Prostate gland (tissue), 2 donors: ENCODE measurements at regions not wholly inside any gene's neighbourhood (a gene's known extent, or its start where the extent isn't known, plus 50 kb on each side); places are given as distances from the start of the nearest gene placed in this dataset.

Source experiments
- DNase-seq: peaks from one replicate; pipeline ENCODE4 v3.0.0-alpha.2; 2019; ENCODE audit warnings: low spot score
- H3K27ac ChIP-seq, 2 donors: fragments of 200-600 bp; sonication (generic); 2 replicates each; pipeline ENCODE4 v1.5.1; 2017 to 2019
- H3K27me3 ChIP-seq: fragments of 200-600 bp; sonication (generic); replicated peaks from 2 replicates; pipeline ENCODE4 v1.5.1; 2019; ENCODE audit not compliant: insufficient read depth
- H3K36me3 ChIP-seq, 2 donors: fragments of 200-600 bp; sonication (generic); 1 replicate in 1 of 2; 2 replicates in 1 of 2; pipeline versions ENCODE4 v1.5.1 to v1.8.1; 2017 to 2019
- H3K4me1 ChIP-seq: fragments of 200-600 bp; sonication (generic); replicated peaks from 2 replicates; pipeline ENCODE4 v1.5.1; 2019
- H3K4me3 ChIP-seq, 2 donors: fragments of 200-600 bp; sonication (generic); 2 replicates each; pipeline ENCODE4 v1.5.1; 2017 to 2019
- H3K9me3 ChIP-seq: fragments of 200-600 bp; sonication (generic); 2 replicates; pipeline ENCODE4 v1.5.1; 2017
- POLR2A ChIP-seq: fragments of 450-650 bp; IDR thresholded peaks from one replicate; pipeline ENCODE4 v1.6.1; 2016; ENCODE audit warnings: antibody characterized with exemption, mild to moderate bottlenecking
- POLR2AphosphoS5 ChIP-seq: sonication (generic); formaldehyde crosslinking; IDR thresholded peaks from one replicate; pipeline ENCODE4 v1.6.1; 2017; ENCODE audit warnings: antibody characterized with exemption
- WGBS: methylation state at CpG from one replicate; pipeline ENCODE4 v1.1.5; 2018; 5-methylcytosine and 5-hydroxymethylcytosine counted together
- intact Hi-C: fragments of 100-400 bp; cut with DNase I; formaldehyde crosslinking; loops from one replicate; pipeline ENCODE4 v1.14.2; 2022
- TF ChIP-seq, protein P1 (sequence below), 4 experiments: fragments of 200-600 bp in 2 of 4; fragments of 450-650 bp in 2 of 4; sonication (generic) in 2 of 4; IDR thresholded peaks; 1 replicate in 3 of 4; 2 replicates in 1 of 4; pipeline ENCODE4 v1.5.1; 2016 to 2019; ENCODE audit warnings: antibody characterized with exemption in 4 of 4, mild to moderate bottlenecking in 2 of 4, moderate library complexity in 2 of 4

DNA sequence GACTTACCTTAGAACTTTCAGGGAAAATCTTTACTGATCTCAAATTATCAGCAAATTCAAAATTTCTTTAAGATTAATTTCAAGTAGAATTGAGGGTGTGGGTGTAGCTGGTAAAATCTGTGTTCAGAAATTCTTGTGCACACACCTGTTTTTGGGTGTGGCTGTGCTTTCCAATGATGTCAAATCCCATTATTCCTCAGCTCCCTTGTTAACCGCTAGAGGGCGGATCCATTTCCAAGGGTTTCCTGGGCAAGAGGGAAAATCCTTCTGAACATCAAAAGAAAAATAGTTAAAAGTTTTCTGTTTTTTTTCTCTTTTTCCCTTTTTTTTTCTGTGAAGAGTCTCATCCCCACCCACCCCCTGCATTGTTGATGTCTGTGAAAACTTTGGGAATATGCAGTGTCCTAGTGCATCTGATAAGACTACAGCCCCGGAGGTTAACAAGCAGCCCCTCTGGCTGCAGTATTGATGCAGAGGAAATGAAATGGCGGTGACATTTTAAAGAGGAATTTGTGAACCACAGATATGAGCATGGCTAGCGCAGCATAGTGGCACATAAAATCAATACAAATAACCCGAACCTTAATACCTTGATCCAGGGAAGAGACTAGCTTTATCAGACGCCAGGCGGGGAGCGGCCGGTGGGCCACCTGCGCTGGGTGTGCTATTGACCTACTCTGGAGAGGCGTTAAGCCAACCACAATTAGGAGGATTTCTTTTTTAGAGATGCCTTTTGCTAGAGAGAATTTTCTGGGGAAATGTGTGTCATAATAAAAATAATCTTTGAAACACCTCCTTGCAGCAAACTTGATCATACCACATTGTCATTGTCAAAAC is 130.9 kb downstream of the FOXA2 start:
- Histone ChIP-seq H3K4me1 (no peaks in the 10 kb centered on the region), H3K27me3 (no peaks in the 10 kb centered on the region), H3K9me3 (no peaks in the 10 kb centered on the region), H3K27ac (no peak overlapping the region), H3K4me3 (no peak overlapping the region), H3K36me3 (no peaks in the 10 kb centered on the region)
- 74% methylated on average over 12 of the region's 12 CpGs for WGBS
- intact Hi-C loops: no loop called here
- TF ChIP-seq POLR2AphosphoS5 (no peak), POLR2A (no peak)
- TF ChIP-seq, protein P1, sequence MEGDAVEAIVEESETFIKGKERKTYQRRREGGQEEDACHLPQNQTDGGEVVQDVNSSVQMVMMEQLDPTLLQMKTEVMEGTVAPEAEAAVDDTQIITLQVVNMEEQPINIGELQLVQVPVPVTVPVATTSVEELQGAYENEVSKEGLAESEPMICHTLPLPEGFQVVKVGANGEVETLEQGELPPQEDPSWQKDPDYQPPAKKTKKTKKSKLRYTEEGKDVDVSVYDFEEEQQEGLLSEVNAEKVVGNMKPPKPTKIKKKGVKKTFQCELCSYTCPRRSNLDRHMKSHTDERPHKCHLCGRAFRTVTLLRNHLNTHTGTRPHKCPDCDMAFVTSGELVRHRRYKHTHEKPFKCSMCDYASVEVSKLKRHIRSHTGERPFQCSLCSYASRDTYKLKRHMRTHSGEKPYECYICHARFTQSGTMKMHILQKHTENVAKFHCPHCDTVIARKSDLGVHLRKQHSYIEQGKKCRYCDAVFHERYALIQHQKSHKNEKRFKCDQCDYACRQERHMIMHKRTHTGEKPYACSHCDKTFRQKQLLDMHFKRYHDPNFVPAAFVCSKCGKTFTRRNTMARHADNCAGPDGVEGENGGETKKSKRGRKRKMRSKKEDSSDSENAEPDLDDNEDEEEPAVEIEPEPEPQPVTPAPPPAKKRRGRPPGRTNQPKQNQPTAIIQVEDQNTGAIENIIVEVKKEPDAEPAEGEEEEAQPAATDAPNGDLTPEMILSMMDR (IDR thresholded peaks at IDR 0.05): peak in 3 of 4 experiments; percentile 34 to 49 (median 34)
- no peak for DNase-seq

DNA sequence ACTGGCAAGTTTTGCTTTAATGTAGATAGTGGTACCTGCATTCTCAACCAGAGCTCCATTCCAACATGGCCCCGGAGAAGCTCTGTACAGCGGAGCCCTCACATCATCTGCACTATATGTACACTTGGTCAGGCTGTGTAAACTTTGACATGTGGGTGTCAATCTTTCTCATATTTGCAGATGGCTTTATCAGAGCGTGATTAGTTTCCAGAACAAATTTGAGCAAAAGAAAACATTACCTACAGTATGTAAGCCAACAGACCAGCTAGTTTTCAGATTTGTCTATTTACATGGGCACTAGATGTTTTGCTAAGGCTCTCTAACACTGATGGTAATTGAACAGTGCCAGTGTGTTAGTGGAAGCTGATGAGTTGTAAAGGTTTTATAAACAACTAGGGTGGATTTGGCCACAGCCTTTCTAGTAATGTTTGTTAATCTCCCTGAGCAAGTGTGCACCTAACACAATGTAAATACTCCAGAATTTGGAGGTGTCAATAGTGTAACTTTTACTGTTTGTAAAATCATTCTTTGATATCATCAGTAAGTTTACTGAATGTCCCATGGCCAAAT is 131.8 kb downstream of the FOXA2 start:
- H3K27ac ChIP-seq: no peak overlapping the region
- 65% methylated on average over 3 of the region's 3 CpGs for WGBS
- H3K4me3 ChIP-seq: no peak overlapping the region
- DNase-seq: no peak
- H3K36me3 ChIP-seq: no peaks in the 10 kb centered on the region
- no peaks in the 10 kb centered on the region for H3K27me3 ChIP-seq
- no peaks in the 10 kb centered on the region for H3K4me1 ChIP-seq
- H3K9me3 ChIP-seq: no peaks in the 10 kb centered on the region
- intact Hi-C loops: no loop called here
- TF ChIP-seq POLR2AphosphoS5 (no peak), POLR2A (no peak)
- TF ChIP-seq, protein P1 (IDR thresholded peaks at IDR 0.05): no peak

DNA sequence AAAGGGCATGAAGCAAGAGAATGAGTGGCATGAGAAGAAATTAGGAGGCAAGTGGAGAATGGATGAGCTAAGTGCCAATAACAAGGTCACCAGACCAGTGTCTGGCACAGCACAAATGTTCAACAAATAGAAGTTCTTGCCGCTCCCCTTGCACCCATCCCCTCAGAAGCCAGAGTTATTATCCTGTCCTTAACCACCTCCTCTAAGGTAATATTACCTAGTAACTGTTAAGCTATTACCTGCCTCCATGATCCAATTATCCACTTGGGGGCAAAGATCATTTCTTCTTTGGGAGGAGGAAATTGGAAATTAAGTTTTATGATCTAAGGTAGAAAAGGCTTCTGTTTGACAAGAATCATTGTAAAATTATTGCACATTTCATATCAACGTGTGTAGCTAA is 133.8 kb downstream of the FOXA2 start:
- TF ChIP-seq POLR2AphosphoS5 (no peak), POLR2A (no peak)
- TF ChIP-seq, protein P1 (IDR thresholded peaks at IDR 0.05): no peak

DNA sequence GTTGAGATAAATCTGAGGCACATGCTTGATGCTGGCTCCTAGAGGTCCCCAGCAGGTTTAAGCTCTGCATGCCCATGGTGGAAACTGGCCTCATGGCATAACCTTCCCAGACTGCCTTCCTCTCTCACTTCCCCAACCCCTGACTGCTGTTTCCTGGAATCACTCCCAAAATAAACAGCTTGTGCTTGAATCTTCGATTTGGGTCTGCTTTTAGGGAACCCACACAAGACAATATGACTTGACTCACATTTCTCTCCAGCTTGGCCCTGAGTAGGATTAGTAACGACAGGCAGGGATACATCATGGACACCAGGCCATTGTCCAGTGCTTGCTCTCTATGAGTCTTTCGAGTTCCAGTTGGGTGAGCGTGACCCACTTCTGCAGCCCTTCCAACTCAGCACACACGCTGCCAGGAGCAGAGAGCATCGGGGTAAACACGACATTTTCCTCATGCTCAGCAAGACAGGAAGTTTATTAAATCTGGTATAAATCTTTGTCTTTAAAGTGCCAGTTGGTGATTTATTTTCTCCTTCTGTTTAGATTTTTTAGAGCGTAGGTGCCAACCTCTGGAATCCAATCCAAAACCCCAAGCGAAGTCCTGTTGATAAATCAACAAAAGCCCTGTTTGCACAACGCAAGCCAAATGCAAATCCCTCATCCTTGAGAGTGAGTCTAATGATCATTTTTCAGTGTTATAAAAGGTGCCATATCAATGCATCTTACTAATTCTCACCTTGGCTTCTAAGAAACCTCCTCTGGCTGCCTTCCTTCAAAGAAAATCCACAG is 135.0 kb downstream of the FOXA2 start:
- no peak overlapping the region for H3K4me3 ChIP-seq
- H3K27me3 ChIP-seq: peaks cover 2% of the 10 kb centered on the region
- H3K27ac ChIP-seq: no peak overlapping the region
- no peaks in the 10 kb centered on the region for H3K9me3 ChIP-seq
- no peaks in the 10 kb centered on the region for H3K4me1 ChIP-seq
- no peaks in the 10 kb centered on the region for H3K36me3 ChIP-seq
- TF ChIP-seq, protein P1 (IDR thresholded peaks at IDR 0.05): no peak
- TF ChIP-seq POLR2AphosphoS5 (no peak), POLR2A (no peak)
- DNase-seq: peak; percentile 22
- intact Hi-C loops: no loop called here
- WGBS: 5% methylated on average over 10 of the region's 10 CpGs

More for the DNA sequence above, 133.8 kb downstream of the FOXA2 start:
- no peak overlapping the region for H3K27ac ChIP-seq
- no peak overlapping the region for H3K4me3 ChIP-seq
- 85% methylated on average over 2 of the region's 2 CpGs for WGBS
- H3K27me3 ChIP-seq: no peaks in the 10 kb centered on the region
- H3K36me3 ChIP-seq: no peaks in the 10 kb centered on the region
- H3K9me3 ChIP-seq: no peaks in the 10 kb centered on the region
- no peak for DNase-seq
- intact Hi-C loops: no loop called here
- no peaks in the 10 kb centered on the region for H3K4me1 ChIP-seq
